GM10266 (cell line): ENCODE measurements at regions not wholly inside any gene's neighbourhood (a gene's known extent, or its start where the extent isn't known, plus 50 kb on each side); places are given as distances from the start of the nearest gene placed in this dataset.

Experiments
- DNase-seq: peaks from one replicate; pipeline ENCODE4 v3.0.0; 2012; ENCODE audit errors: extremely low spot score
- TF ChIP-seq, protein P1 (sequence below): IDR thresholded peaks from 2 replicates; pipeline ENCODE4 v1.5.1; 2012; ENCODE audit warnings: mild to moderate bottlenecking, low read depth; ENCODE audit not compliant: control insufficient read depth, insufficient read depth; ENCODE audit errors: missing control alignments

DNA sequence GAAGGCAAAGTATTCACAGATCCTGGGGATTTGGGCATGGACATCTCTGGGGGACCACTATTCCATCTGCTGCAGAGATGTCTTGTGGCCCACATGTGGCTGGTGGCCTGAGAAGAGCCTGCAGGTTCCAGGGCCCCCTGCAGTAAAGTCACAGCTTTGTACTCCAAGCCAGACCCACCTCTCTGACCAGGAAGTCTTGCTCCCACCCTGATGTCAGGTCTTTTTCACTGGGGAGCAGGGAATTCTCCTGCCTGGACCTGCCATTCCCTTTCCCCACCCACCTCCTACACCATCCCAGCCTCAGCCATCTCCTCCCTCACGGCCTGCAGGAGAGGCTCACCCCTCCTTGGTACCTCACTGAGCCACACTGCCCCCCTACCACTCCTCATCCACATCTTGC lies 211.8 kb downstream of the SMAD2 start:
- no peak for DNase-seq
- TF ChIP-seq, protein P1, sequence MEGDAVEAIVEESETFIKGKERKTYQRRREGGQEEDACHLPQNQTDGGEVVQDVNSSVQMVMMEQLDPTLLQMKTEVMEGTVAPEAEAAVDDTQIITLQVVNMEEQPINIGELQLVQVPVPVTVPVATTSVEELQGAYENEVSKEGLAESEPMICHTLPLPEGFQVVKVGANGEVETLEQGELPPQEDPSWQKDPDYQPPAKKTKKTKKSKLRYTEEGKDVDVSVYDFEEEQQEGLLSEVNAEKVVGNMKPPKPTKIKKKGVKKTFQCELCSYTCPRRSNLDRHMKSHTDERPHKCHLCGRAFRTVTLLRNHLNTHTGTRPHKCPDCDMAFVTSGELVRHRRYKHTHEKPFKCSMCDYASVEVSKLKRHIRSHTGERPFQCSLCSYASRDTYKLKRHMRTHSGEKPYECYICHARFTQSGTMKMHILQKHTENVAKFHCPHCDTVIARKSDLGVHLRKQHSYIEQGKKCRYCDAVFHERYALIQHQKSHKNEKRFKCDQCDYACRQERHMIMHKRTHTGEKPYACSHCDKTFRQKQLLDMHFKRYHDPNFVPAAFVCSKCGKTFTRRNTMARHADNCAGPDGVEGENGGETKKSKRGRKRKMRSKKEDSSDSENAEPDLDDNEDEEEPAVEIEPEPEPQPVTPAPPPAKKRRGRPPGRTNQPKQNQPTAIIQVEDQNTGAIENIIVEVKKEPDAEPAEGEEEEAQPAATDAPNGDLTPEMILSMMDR: no peak

DNA sequence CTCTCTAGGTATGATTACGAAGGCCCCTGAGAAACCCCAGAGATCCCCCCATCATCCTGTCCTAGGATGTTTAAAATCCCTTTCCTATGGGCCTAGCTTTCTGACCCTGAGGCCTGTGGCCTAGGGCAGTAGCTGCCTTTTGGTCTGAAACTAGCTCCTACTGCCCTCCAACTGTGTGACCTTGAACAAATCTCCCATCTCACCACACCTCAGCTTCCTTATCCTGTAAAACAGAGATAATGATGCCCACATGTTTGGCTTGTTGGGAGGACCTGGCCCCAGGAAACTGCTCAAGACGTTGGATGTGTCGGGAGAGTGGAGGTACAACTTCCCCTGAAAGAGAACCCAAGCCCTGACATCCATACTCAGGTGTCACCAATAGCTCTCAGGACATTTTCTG lies 213.2 kb downstream of the SMAD2 start:
- no peak for DNase-seq
- TF ChIP-seq, protein P1: no peak

DNA sequence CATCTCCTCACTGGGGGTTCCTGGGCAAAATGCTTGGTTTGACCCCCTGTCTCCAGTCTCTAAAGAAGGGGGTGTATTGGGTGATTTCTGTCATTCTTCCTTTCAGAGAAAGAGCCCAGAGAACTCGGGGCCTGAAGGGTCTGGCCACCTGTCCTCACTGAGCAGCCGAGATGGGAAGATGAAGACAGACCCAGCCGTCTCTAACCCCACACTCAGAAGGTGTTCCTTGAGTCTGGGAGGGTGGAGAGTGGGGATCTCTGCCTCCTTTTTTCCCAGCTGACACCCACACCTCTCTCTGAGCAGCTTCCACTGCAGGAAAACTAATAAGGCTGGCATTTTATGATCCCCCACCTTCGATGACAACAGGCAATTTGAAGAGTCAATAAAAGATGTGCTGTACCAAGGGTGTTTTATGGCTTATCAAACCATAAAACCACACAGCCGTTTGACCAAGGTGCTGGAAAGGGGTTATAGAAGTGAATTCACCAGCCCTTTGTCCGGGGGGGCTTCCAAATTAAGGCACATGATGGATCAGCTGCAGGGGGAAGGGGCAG lies 213.8 kb downstream of the SMAD2 start:
- DNase-seq: no peak
- TF ChIP-seq, protein P1: no peak

DNA sequence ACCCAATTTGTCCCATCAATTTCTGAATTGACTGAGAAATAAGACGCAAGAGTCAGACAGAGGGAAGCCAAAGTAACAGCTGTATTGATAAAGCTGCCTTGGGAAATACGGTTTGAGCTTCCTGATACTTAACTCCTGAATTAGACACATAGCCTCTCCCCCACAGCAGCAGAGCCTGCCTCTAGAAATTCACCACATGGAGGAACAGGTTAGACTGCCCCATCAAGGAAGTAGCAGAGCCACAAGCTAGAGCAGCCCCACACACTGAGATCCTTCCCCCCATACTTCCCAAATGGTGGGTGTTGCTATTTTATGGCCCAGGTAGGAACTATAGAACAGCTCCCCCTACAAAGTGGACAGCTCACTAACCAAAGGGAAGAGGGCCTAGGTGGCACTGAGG lies 220.0 kb downstream of the SMAD2 start:
- DNase-seq: no peak
- TF ChIP-seq, protein P1: no peak

DNA sequence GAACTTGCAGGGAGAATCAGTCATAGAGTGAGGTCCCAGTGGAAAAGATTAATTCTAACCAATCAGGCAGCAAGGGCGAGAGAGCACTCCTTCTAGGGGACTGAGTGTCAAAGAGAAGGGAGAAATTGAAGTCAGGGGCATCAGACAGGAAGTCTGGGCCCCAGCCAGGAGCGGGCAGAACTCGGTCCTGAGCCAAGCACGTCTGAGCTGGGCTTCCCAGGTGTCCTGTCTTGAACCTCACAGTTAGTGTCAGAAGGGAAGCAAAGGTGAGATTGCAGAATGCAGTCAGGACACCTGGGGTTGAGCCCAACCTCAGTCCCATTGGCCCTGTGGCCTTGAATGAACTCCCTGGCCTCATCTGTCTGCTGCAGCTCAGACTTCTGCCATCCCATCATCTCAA lies 220.9 kb downstream of the SMAD2 start:
- TF ChIP-seq, protein P1: no peak
- no peak for DNase-seq

DNA sequence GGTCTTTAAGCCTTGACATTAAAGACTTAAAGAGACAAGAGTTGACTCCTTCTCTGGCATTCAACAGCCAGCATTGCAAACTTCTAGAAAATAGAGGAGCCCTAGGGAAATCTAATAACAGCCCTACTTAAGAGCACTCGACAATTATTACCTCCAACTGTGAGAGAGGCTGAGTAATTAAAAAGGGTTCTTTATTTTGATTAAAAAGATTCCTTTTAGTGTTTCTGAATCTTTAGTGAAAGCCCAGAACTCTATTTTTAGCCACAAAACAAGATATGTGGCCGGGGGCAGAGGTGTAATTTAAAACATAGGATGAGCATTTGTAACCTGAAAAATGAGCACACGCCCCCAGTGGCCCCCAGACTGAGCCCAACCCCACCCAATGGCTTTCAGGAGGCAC lies 222.3 kb downstream of the SMAD2 start:
- TF ChIP-seq, protein P1: no peak
- no peak for DNase-seq

DNA sequence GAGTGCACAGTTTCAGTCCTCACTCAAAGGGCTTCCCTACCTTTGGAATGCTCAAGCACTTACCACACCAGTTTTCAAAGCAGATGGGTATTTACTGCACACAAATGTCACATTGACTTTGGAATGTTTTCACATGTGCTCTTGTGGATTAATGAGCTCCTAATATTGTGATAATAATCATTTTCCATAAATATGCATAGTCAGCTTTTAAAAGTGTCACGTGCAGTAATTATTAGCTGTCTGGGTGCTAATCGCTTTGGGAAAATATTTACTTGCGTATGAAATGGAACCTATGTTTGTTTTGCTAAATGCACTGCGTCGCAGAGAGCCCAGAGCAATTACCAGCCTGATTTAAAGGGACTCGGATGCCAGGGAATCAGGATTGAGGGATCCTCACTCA lies 229.3 kb downstream of the SMAD2 start:
- no peak for DNase-seq
- TF ChIP-seq, protein P1: no peak
